HUES48 (cell line): ENCODE measurements at regions not wholly inside any gene's neighbourhood (a gene's known extent, or its start where the extent isn't known, plus 50 kb on each side); places are given as distances from the start of the nearest gene placed in this dataset.
"Not testable (repeated sequence)": the region's sequence is repeated elsewhere in the genome, so short reads cannot be mapped to it uniquely, and the experiment has no call there.

Source experiments
- H3K27ac ChIP-seq: one replicate; pipeline ENCODE4 v1.7.0; 2013; ENCODE audit warnings: low read depth, low read length, inconsistent platforms
- H3K27me3 ChIP-seq: 2 replicates; pipeline ENCODE4 v1.6.1; 2013; ENCODE audit warnings: mild to moderate bottlenecking, low read length; ENCODE audit not compliant: control insufficient read depth, insufficient read depth
- H3K36me3 ChIP-seq: 2 replicates; pipeline ENCODE4 v1.6.1; 2013; ENCODE audit warnings: low read length; ENCODE audit not compliant: control insufficient read depth, insufficient read depth
- H3K4me1 ChIP-seq: 2 replicates; pipeline ENCODE4 v1.6.1; 2013; ENCODE audit warnings: mild to moderate bottlenecking, low read length; ENCODE audit not compliant: control insufficient read depth, insufficient read depth
- H3K4me3 ChIP-seq: 2 replicates; pipeline ENCODE4 v1.5.1; 2013; ENCODE audit warnings: mild to moderate bottlenecking, low read depth, low read length
- H3K9ac ChIP-seq: 2 replicates; pipeline ENCODE4 v1.6.1; 2013; ENCODE audit warnings: mild to moderate bottlenecking, low read depth, low read length, moderate library complexity
- H3K9me3 ChIP-seq: 2 replicates; pipeline ENCODE4 v1.6.1; 2013; ENCODE audit warnings: low read length; ENCODE audit not compliant: control insufficient read depth, insufficient read depth

DNA sequence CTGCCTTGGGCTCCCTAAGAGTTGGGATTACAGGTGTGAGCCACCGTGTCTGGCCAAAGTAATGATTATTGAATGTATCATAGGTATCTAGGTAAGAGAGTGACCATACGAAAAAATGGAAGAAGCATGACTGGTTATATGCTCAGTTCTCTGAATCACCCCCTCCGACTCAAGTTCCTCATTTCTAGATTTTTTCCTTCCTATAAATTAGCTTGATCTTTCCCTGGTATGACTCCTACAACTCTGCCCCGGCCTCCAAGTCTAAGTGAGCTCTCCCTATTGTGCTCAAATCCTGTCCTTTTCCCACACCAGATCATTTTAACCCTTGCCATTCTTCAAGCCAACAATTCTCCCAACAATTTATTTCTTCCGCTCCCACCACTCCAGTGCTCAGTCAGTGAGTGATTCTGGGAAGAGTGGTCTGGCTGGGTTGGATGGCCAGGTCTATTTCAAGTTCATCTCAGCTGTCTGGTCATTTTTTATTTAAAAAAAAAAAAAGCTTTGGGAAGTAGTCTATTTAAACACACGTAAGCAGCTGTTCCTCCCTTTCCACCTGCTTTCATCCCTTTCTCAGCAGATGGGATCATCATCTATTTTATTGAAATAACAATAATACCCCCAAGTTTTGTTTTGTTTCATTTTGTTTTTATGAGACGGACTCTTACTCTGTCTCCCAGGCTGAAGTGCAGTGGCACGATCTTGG, 120.2 kb upstream of the HS3ST2 start:
- Histone ChIP-seq H3K4me1 (no peaks in the 10 kb centered on the region), H3K27me3 (no peaks in the 10 kb centered on the region), H3K9ac (no peak overlapping the region), H3K36me3 (no peaks in the 10 kb centered on the region), H3K4me3 (no peak overlapping the region), H3K9me3 (no peaks in the 10 kb centered on the region), H3K27ac (no peak overlapping the region)

DNA sequence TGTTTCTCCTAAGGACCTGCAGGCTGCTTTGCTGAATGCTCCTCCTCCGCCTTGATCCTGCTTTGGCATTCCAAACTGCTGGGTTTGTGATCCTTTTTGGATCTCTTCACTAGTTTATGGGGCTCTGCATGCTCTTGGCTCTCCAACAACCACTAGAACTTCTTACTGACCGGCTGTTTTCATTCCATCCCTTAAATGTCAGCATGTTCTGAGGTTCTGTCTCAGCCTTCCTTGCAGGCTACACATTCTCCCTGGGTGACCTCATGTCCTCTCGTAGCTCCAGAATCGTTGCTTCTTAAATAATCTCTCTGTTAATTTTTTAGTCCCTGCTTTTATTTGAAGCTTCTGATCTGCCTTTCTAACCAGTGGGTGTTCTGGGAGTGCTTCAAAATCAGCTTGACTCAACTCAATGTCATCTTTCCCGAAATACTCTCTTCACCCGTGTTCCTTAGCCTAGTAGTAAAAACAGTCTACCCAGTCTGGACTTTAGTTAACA, 119.0 kb upstream of the HS3ST2 start:
- Histone ChIP-seq H3K9me3 (no peaks in the 10 kb centered on the region), H3K36me3 (no peaks in the 10 kb centered on the region), H3K27ac (no peak overlapping the region), H3K4me1 (no peaks in the 10 kb centered on the region), H3K4me3 (no peak overlapping the region), H3K27me3 (no peaks in the 10 kb centered on the region), H3K9ac (no peak overlapping the region)

DNA sequence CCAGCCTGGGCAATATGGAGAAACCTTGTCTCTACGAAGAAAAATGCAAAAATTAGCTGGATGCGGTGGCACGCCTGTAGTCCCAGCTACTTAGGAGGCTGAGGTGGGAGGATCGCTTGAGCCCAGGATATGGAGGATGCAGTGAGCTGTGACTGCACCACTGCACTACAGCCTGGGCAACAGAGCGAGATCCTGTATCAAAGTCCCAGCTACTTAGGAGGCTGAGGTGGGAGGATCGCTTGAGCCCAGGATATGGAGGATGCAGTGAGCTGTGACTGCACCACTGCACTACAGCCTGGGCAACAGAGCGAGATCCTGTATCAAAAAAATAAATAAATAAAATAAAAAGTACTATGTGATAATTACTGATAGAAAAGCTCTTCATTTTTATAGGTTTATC, 118.2 kb upstream of the HS3ST2 start:
- H3K27ac ChIP-seq, H3K9ac ChIP-seq, H3K36me3 ChIP-seq, H3K4me3 ChIP-seq, H3K4me1 ChIP-seq, H3K9me3 ChIP-seq, H3K27me3 ChIP-seq: not testable (repeated sequence)

DNA sequence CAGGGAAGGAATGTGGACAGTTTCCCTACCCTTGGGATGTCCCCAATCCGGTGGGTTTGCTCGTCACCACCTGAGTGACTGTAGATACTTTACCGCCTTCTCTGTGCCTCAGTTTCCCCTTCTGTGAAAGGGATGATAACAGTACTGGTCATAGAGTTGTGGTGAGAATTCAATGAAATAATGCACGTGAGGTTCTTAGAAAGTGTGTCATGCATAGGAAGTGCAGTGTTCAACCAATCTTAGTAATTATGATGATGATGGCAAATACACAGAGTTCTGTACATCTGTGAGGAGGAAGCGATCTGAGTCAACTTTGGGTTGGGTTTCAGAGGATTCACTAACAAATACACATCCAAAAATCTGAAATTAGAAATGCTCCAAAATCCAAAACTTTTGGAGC, 114.6 kb upstream of the HS3ST2 start:
- Histone ChIP-seq H3K4me3 (no peak overlapping the region), H3K27ac (no peak overlapping the region), H3K36me3 (no peaks in the 10 kb centered on the region), H3K9ac (no peak overlapping the region), H3K4me1 (no peaks in the 10 kb centered on the region), H3K27me3 (no peaks in the 10 kb centered on the region), H3K9me3 (no peaks in the 10 kb centered on the region)

DNA sequence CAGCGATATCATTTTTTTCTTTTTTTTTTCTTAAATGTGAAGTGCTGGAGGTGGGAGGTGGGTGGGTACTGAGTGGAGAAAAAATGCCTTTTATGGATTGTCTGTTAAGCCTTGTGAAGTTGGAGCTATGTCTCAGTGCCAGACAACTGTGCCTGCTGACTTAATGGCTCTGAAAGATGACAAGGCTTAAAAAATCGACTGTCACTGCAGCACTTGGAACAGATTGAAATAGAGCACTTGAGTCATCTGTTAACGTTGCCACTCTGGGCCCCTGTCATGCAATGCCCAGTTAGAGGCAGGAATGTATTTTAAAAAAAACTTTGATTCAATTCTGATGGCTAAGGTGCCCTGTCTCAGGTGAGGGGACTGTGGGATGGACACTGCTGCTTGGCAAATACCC, 108.2 kb upstream of the HS3ST2 start:
- Histone ChIP-seq H3K36me3 (no peaks in the 10 kb centered on the region), H3K4me3 (no peak overlapping the region), H3K9ac (no peak overlapping the region), H3K4me1 (no peaks in the 10 kb centered on the region), H3K27me3 (no peaks in the 10 kb centered on the region), H3K27ac (no peak overlapping the region), H3K9me3 (no peaks in the 10 kb centered on the region)

DNA sequence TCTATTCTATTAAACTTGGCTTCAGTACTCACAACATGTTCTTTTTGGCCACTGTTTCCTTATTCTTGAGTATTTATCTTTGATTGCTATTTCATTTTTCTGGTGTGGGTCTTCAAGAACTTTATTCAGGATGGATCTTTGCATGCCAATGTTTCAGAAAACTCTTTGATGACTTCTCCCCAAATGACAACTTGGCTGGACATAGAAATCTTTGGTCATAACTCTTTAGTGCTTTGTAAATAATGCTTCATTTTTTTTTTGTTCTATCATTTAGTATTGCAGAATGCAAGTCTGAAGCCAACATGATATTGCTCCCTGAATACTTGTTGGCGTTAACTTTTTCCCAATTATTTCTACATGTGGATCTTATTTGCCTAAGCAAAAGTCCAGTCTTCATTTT, 103.6 kb upstream of the HS3ST2 start:
- Histone ChIP-seq H3K36me3 (no peaks in the 10 kb centered on the region), H3K4me1 (no peaks in the 10 kb centered on the region), H3K9me3 (peaks cover 2% of the 10 kb centered on the region; the same call in 1 of the 2 replicates), H3K9ac (no peak overlapping the region), H3K4me3 (no peak overlapping the region), H3K27ac (no peak overlapping the region), H3K27me3 (no peaks in the 10 kb centered on the region)

DNA sequence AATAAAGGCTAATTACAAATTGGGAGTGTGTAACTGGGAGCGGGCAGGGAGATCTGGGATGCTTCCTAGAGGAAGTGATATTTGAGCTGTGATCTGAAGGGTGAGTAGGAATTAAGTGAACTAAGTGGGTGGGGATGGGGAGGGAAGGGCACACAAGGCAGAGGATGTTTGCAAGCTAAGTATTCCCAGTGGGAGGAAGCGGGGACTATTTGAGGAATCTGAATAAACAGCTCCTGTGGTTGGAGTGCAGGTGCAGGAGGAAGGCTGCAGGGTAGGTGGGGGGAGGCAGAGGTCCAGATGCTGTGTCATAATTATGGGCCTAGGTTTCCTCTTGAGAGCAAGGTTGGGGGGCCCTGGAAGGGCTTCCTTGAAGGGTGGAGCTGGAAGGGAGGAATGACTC, 102.1 kb upstream of the HS3ST2 start:
- H3K27ac ChIP-seq, result no peak overlapping the region
- no peaks in the 10 kb centered on the region for H3K27me3 ChIP-seq

DNA sequence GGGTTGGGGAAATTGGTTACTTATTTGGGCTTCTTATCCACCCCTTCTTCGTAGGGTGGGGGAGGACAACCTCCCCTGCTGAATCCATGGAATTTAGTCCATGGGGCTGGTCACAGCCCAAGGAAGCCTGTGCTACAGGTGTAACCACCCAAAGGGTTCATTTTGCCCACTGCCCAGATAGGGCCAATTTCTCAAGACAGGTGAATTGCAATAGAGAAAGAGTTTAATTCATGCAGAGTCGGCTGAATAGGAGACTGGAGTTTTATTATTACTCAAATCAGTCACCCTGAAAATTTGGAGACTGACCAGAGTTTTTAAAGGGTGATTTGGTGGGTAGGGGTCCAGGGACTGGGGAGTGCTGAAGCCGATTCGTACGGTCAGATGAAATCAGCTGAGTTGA, 101.5 kb upstream of the HS3ST2 start:
- H3K36me3 ChIP-seq, result no peaks in the 10 kb centered on the region
- no peak overlapping the region for H3K9ac ChIP-seq
- peaks cover 2% of the 10 kb centered on the region; the same call in 1 of the 2 replicates for H3K9me3 ChIP-seq
- no peak overlapping the region for H3K4me3 ChIP-seq
- no peaks in the 10 kb centered on the region for H3K27me3 ChIP-seq
- H3K27ac ChIP-seq, result no peak overlapping the region
- H3K4me1 ChIP-seq, result no peaks in the 10 kb centered on the region

More for the DNA sequence above, 102.1 kb upstream of the HS3ST2 start:
- H3K4me1 ChIP-seq, result no peaks in the 10 kb centered on the region
- no peak overlapping the region for H3K9ac ChIP-seq
- H3K9me3 ChIP-seq, result peaks cover 2% of the 10 kb centered on the region; the same call in 1 of the 2 replicates
- H3K4me3 ChIP-seq, result no peak overlapping the region
- H3K36me3 ChIP-seq, result no peaks in the 10 kb centered on the region

DNA sequence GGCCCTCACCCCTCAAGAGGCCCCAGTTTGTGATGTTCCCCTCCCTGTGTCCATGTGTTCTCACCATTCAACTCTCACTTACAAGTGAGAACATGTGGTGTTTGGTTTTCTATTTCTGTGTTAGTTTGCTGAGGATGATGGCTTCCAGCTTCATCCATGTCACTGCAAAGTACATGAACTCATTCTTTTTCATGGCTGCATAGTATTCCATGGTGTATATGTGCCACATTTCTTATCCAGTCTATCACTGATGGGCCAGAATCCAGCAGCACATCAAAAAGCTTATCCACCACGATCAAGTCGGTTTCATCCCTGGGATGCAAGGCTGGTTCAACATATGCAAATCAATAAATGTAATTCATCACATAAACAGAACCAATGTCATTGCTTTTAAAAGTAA, 95.4 kb upstream of the HS3ST2 start:
- H3K9me3 ChIP-seq, H3K27me3 ChIP-seq, H3K27ac ChIP-seq, H3K9ac ChIP-seq, H3K4me3 ChIP-seq, H3K4me1 ChIP-seq, H3K36me3 ChIP-seq: not testable (repeated sequence)

DNA sequence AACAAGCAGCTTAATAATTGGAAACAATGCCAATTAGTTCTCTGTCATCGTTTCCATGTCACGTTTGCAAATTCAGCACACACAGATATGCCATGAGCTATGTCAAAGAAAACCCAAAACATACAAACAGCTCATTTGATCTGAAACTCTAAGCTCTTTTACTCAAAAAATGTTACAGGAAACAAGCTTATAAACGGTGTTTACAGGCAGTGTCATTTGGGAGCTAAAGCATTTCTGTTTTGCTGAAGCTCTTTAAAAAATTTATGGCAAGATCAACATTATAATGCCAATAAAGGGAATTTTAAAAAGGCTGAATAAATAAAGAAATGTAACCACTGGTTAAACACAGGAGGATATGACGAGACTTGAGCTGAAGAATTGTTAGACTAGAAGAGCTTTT, 94.0 kb upstream of the HS3ST2 start:
- H3K4me1 ChIP-seq, result 0 out of 2 replicates have a peak, but pooled peaks cover 5% of the 10 kb centered on the region
- no peak overlapping the region for H3K27ac ChIP-seq
- H3K36me3 ChIP-seq, result no peaks in the 10 kb centered on the region
- no peaks in the 10 kb centered on the region for H3K27me3 ChIP-seq
- no peak overlapping the region for H3K9ac ChIP-seq
- no peak overlapping the region for H3K4me3 ChIP-seq
- no peaks in the 10 kb centered on the region for H3K9me3 ChIP-seq

DNA sequence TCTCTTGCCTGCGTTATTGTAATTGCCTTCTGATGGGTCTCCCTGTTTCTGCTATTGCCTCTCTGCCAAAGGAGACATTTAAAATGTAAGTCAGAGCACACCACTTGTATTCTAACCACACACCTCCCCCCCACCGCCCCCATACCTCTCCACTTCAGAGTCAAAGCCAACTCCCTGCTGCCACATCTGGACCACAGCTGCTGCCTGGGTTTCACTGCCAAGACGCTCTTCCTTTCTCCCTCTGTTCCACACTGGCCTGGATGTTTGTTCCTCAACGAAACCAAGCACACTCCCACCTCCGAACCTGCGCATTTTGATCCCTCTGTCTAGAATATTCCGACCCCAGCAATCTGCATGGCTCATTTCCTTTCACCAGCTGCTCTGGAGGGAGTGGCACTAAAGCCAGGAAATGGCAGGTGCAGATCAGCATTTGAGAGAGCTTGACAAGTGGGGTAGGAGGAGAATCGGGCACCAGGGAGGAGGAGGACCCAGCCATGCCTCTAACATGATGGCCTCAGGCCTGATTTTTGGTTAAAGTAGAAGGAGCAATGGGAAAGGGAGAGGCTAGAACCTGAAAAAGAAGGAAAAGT, 92.4 kb upstream of the HS3ST2 start:
- Histone ChIP-seq H3K9ac (no peak overlapping the region), H3K4me3 (no peak overlapping the region), H3K4me1 (0 out of 2 replicates have a peak, but pooled peaks cover 5% of the 10 kb centered on the region), H3K27ac (no peak overlapping the region), H3K36me3 (no peaks in the 10 kb centered on the region), H3K27me3 (no peaks in the 10 kb centered on the region), H3K9me3 (no peaks in the 10 kb centered on the region)
